ENCODE measurements at regions not wholly inside any gene's neighbourhood (a gene's known extent, or its start where the extent isn't known, plus 50 kb on each side); places are given as distances from the start of the nearest gene placed in this dataset.

DNA sequence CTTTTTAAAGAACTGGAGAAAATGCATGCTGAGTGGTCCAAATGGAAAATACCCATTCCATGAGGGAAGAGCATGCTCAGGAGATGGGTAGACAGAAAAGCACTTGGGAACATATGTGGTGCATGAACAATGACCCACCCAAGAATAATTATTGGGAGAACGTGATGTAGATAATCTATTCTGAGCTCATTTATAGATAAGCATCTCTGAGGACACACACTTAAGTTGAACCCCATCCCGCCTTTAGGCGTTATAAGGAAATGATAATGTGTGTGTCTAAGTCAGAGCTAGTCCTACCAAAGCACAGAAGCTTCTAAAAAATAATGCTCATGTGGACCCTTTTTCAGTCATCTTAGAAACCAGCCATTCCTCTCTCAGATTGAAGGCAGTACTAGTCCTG lies 189.9 kb downstream of the KTN1 start:
- TF ChIP-seq, protein P1, sequence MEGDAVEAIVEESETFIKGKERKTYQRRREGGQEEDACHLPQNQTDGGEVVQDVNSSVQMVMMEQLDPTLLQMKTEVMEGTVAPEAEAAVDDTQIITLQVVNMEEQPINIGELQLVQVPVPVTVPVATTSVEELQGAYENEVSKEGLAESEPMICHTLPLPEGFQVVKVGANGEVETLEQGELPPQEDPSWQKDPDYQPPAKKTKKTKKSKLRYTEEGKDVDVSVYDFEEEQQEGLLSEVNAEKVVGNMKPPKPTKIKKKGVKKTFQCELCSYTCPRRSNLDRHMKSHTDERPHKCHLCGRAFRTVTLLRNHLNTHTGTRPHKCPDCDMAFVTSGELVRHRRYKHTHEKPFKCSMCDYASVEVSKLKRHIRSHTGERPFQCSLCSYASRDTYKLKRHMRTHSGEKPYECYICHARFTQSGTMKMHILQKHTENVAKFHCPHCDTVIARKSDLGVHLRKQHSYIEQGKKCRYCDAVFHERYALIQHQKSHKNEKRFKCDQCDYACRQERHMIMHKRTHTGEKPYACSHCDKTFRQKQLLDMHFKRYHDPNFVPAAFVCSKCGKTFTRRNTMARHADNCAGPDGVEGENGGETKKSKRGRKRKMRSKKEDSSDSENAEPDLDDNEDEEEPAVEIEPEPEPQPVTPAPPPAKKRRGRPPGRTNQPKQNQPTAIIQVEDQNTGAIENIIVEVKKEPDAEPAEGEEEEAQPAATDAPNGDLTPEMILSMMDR (IDR thresholded peaks at IDR 0.05), result no peak
- no peak for TF ChIP-seq POLR2A (IDR thresholded peaks at IDR 0.05)
